OCI-LY1 (cell line): ENCODE measurements at regions not wholly inside any gene's neighbourhood (a gene's known extent, or its start where the extent isn't known, plus 50 kb on each side); places are given as distances from the start of the nearest gene placed in this dataset.

Experiments
- EZH2 ChIP-seq: fragments of 200-600 bp; sonication (generic), shearing (Covaris generic); IDR thresholded peaks from 2 replicates; pipeline ENCODE4 v1.8.0; 2017; ENCODE audit warnings: borderline replicate concordance, mixed run types, mild to moderate bottlenecking, antibody characterized with exemption, low read length, moderate library complexity, mixed read lengths
- TF ChIP-seq, protein P1 (sequence below): fragments of 200-600 bp; sonication (generic), shearing (Covaris generic); IDR thresholded peaks from 2 replicates; pipeline ENCODE4 v1.5.1; 2017; ENCODE audit warnings: mild to moderate bottlenecking, antibody characterized with exemption, low read length, moderate library complexity, mixed read lengths

DNA sequence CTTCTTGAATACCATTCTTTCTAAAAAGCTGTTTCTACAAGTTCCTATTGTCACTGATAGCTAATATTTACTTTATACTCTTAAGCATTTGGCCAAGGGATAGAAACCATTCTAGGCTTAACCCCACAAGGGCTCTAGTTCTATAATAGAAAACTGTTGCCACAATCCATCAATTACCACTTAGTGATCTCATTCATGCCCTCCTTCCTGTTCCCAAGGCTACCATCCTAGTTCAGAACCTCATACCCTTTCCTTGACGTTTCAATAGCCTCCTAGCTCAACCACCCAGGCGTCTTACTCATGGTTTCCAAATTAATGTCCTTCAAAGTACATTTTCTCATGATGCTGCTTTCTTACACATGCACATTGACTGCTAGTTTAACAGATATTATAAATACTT, 493.5 kb downstream of the NAV3 start:
- TF ChIP-seq, protein P1, sequence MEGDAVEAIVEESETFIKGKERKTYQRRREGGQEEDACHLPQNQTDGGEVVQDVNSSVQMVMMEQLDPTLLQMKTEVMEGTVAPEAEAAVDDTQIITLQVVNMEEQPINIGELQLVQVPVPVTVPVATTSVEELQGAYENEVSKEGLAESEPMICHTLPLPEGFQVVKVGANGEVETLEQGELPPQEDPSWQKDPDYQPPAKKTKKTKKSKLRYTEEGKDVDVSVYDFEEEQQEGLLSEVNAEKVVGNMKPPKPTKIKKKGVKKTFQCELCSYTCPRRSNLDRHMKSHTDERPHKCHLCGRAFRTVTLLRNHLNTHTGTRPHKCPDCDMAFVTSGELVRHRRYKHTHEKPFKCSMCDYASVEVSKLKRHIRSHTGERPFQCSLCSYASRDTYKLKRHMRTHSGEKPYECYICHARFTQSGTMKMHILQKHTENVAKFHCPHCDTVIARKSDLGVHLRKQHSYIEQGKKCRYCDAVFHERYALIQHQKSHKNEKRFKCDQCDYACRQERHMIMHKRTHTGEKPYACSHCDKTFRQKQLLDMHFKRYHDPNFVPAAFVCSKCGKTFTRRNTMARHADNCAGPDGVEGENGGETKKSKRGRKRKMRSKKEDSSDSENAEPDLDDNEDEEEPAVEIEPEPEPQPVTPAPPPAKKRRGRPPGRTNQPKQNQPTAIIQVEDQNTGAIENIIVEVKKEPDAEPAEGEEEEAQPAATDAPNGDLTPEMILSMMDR = no peak
- TF ChIP-seq EZH2 = no peak
